HG02885 (cell line): ENCODE measurements at regions not wholly inside any gene's neighbourhood (a gene's known extent, or its start where the extent isn't known, plus 50 kb on each side); places are given as distances from the start of the nearest gene placed in this dataset.
A peak's percentile ranks its signal among the peaks of the same experiment; 100 is the strongest.

Experiments
- ATAC-seq: cut with Tn5 transposase; IDR thresholded peaks from one replicate; pipeline ENCODE4 v1.9.1; 2021; ENCODE audit warnings: mild to moderate bottlenecking; ENCODE audit not compliant: unreplicated experiment, poor library complexity

DNA sequence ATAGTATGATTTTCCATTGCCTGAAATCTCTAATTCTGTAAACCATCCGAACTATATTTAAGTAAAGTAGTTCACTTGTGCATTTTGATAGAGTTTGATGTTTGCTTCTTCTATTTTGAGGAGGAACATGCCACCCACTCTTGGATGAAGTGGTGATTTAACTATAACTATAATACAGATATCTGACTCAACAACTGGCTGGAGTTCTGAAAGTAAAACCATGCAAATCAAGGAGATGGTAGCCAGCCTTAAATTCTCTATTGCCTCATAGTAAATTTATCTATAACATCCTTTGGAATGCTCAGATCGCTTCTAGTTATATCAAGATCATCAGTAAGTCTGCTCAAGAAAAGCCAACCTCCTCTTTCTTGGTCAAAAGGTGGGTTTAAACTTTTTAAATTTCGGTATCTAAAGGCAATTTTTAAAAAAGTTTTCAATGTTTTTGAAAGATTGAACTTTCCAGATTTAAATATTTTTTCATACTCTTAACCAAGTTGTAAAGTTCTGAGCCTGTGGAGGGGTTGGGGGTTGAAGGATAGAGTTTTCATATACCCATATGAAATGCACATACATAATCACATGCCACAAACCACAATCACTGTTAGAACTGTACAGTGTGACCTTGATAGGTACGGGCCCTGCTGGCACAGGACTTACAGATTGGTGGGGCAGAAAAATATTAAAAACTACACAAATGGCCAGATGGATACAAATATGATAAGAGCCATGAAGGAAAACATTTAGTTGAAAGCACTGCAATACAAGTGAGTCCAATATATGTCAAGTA is 90.5 kb upstream of the RFC3 start:
- no peak for ATAC-seq

DNA sequence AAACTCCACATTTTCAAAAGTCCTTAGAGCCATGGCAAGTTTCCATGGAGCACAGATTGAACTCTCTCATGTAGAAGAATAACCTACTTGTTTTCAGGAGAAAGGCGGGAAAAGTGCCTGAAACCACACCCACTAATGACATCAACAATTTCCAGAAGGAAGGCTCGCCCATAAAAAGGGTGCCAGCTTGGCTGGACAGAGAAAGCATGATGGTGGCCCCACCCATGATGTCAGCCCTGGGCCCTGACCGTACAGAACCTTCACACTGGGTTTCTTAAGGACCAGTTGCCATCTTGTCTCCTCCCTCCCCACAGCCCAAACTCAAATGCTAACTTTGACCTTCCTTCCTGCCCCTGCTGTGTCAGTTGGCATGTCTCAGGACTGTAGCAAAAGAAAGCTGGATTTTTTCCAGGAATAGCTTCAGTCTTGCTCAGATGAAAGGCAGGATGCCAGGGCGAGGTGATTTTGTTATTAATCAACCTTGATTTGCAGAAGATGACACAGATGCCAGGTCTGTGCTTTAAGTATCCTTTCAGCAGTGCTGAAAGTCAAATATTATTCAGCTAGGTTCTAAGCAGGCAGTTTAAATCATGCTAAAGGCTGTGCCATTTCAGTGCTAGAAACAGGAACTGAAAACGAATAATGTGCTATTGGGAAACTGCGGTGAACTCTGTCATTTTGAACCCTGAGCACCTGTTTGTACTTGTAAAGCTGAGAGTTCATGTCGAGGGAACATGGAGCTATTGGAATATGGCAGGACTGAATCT is 89.5 kb upstream of the RFC3 start:
- peak; percentile 87 for ATAC-seq

DNA sequence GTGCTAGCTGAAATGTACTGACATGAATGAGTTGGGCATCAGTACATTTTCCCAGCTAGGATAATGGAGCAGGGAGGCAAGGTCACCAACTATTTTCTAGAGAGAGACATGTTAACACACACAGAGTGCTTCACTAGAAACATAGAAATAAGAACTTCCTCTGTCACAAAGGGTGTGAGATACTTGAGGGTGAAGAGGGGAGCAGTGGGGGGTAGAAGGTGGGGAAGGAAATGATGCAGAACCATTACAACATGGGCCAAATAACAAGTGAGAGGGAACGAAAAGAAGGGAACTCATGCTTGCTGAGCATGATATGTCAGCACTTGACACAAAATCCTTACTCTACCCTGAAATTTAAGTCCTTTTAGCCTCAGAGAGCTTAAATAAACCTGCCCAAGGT is 87.8 kb upstream of the RFC3 start:
- no peak for ATAC-seq

DNA sequence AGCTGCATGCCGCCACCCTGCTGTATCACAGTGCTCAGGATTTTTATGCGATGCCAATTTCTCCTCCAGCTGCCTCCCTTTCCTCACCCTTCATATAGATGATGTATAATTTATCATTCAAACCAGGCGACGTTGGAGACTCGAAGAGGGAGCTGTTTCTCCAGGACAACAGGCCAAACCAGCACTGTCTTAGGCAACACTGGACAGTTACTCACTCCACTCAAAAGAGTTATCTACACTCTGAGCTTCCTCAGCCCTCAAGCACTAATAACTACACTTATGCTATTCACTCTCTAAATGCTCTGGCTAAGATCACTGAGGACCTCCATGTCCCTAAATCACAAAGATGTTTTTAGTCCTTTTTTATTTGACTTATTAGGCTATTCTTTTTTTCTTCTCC is 87.3 kb upstream of the RFC3 start:
- ATAC-seq: no peak

DNA sequence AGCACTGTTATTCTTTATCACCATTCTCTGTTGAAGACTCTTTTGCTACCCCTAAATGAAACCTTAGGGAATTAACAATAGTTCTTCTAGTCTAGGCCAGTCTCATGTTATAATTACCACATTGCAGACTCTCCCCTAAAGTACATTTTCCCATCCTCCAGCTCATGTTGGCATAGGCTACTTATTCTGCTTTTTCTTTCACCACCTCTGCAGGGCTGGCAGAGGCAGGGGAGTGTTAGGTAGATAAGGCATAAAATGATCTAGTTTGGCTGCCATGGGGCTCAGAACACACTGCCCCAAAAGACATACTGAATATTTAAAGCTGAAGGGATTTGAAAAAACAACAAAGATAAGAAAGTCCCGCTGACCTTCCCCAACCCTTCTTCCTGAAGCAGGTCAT is 82.7 kb upstream of the RFC3 start:
- ATAC-seq: no peak

DNA sequence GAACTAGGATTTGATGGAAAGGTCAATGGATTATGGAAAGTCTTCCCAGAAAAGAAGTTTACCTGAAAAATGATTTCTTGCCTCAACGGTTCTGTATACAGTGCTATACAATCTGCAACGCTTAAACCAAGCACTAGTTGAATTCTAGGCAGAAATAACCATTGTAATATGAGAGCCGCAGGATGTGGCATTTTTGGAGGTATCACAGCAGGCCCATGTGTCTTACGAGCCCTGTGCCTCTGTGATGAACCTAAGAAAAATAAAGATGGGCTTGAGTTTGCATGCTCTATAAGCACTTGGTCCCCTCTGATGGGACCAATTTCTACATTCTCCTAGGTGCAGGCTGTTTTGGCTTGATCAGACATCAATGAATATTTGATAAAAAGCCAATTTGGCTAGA is 78.7 kb upstream of the RFC3 start:
- ATAC-seq: no peak

DNA sequence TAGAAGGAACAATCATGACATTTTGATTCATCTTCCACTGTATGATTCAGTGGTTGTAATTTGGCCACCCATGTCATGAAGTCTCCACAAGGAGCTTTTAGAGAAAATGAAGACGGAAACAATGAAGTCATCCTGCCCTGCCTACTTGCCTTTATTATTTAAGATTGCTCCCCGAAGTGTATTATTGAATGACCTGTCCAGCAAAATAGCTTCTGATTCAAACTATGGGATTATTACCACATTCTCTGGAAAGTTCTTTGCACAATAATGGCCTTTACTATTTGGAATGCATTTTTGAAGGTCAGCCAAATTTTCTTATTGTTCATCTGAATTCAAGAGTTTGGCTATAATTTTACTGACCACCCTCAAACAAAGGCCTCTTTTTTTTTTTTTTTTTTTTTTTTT is 77.8 kb upstream of the RFC3 start:
- no peak for ATAC-seq

DNA sequence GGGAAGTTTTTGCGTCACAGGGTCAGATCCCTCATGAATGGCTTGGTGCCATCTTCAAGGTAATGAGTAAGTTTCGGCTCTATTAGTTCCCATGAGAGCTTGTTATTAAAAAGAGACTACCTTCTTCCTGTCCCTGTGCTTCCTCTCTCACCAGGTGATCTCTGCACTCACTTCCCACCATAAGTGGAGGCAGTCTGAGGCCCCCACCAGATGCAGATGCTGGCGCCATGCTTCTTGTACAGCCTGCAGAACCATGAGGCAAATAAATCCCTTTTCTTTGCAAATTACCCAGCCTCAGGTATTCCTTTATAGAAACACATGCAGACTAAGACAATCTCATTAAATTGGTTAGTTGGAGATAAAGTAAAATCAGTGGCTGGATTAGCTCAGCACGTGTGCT is 75.6 kb upstream of the RFC3 start:
- no peak for ATAC-seq

DNA sequence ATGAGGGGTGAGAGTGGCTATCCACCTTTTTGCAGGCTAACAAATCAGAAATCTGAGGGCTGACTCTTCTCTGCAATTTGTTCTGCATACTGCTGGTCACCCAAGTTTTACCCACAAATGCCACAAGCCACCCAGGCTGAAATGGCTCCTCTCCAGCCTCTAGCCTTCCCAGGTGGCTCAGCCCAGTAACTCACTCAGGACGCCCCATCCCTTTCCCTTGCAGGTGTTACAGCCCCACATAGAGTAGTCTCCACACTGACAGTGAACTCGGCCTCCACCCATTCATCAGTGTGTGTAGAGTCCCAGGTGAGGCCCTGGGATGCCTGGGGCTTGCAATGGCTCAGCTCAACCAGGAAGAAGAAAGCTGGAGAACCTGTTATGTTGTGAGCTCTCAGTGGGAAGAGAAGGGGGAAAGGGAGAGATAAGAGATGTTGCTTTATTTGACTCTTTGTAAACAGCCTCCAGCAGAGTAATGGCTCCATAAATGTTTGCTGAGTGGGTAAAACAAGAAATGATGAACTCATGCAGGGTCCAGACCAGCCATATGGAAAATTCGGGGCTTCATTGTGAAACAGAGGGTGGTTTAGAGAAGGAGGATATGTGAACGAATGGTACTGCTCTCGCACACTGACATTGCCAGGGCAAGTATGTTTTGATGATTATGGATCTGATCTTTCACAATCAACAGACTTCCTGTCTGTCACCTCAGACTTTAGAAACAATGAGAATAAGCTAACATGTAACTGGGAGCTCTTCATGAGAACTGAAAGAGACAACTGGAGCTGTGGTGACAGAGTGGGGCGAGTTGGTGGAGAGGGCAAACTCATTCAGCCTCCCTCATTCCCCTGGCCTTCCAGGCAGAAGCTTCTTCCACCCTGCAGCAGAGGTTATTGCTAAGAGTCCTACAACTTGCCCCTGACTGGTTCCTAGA is 74.2 kb upstream of the RFC3 start:
- peak; percentile 72 for ATAC-seq

DNA sequence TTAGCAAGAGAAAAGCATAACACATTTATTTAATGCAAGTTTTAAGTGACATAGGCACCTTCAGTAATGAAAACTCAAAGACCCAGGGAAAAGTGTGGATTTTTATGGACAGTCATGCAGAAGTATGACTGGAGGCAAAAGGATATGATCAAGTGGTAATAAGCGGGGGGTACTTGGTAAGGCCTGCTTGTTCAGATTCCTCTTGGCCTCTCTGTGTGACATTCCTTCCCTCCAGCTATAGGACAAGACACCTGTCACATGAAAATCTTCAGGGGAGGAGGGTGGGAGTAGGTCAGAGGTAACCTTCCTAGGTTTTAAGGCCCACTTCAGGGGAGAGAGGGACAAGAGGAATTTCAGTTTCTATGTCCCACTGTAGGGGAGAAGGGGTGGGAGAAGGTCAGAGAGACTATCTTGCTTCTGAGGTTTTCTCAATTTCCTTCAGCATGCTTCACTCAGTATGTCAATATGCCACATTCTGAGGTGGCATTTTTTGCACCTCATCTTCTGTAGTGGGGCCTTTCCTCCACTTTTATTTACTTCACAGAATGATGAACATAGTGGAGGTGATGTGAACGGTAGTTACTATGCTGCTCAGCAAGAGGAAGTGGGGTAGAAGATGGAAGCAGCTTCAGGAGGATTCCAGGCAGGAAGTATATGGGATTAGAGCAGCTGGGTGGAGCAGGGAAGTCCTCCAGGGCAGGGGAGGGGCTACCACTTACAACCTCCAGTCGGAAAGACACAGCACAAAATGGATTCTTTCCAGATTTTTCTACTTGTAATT is 73.2 kb upstream of the RFC3 start:
- no peak for ATAC-seq

DNA sequence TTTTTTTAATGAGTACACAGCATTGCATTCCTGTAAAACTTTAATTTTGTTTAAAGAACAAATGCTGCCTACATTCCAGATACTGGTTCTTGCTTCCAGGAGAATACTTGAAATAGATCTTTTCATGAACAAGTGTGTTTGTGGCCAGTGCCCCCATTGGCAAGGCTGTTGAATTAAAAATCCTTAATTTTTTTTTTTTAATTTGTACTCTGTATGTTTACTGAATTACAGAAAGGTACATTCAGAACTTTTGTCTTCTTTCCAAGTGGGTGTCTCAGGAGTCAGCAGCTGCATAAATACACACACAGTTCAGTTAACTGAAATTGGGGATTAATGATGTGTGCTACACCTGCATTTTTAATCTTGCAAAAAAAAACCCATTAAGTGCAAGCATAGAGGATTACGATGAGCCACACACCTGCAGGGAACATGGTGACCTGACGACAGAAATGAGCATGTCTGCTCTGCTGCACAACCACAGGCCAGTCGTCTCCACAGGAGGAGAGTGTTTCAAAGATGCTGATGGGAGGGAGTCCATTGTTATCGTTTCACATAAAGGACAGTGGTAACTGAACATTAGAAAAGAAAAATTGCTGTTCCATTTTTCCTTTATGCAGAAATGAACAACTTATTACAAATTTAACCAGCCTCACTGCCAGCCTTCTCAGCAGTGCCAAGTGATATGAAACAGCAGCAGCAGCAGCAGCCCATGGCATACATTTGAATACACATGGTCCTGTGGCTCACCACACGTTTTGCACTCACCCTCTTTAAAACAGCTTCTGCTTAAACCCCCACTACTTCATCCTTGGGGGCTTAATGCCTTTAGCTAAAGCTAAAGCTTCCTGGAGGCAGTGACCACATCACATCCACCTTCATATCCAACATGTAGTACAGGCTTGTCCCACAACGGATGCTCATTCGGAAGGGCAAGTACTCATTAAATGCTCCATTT is 72.3 kb upstream of the RFC3 start:
- ATAC-seq: peak; percentile 58

DNA sequence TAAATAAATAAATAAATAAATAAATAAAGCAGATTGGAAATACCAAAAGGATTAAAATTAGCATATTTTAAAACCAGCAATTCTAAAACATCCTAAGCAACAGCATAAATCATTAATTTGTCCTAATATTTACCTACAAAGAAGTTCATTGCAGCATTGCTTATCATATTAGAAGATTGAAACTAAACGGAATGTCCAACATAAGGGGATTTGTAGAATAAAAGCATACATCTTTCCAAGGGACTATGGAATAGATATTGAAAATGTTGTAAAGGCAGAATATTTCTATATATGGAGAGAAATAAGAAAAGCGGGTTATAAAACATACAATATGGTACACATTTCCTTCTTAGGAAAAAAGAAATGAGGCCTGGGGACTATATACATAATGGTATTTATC is 71.1 kb upstream of the RFC3 start:
- ATAC-seq: no peak

DNA sequence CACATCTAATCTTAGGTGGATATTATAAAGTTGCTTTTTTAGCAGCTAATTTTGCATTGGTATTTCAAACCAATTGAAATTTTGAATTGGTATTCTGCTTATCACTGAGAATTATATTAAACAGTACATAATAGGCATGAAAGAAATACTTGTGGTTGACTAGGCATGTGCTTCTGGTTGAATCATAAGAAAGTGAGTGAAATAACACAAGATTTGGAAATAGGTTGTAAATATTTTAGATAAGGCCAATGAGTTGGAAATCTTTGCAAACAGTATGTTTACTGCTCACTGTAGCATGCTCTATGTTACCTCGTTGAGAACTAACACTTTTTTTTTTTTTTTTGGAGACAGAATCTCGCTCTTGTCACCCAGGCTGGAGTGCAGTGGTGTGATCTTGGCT is 66.8 kb upstream of the RFC3 start:
- ATAC-seq: no peak

DNA sequence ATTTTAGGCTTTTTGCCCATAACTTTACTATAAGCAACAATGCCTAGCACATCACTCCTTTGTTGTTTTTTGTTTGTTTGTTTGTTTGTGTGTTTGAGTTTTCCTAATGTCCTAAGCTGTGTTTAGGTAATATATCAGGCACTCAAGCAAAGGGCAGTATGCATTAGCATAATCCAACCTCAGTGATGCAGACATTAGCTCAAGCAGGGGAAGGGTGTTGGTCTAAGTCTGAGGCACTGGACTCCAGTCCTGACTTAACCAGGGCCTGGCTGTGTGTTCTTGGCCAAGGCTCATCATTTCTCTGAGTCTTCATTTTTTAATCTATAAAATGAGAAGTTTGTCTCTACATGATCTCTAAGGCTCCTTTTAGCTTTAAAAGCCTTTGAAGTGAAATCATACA is 65.9 kb upstream of the RFC3 start:
- ATAC-seq: no peak

DNA sequence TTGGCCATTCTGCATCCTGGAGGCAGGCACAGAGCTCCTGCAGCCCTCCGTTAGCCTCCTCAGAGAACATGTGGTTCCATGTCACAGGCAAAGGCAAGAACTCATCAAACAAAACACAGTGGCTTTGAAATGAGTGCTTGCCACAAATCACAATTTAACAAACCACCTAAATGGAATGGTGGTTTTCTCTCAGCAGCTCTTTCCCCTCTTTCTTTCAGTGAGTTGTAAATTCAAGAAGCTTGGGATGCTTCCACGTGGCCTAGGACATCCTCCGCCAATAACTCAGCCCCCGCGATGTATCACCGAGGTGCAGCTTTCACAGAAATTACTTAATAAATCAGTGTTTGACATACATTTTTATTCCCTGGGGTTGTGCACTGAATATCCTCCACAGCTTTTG is 65.4 kb upstream of the RFC3 start:
- ATAC-seq: no peak

DNA sequence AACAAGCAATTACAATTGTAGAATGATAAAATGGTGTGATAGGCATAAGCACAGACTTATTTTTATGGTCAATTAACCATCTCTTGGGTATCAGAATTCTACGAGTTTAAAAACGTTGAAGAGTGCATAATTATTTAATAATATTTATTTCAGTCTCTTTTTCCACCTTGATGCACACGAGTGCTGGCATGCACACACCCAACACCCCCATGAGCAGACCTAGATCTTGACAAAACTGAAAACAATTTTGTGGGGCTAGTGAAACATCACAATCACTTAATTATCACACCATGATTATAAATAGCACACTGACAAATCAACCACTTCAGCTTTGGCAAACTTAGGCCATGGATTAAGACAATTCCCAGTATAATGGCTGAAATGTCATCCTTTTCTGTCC is 61.0 kb upstream of the RFC3 start:
- no peak for ATAC-seq

DNA sequence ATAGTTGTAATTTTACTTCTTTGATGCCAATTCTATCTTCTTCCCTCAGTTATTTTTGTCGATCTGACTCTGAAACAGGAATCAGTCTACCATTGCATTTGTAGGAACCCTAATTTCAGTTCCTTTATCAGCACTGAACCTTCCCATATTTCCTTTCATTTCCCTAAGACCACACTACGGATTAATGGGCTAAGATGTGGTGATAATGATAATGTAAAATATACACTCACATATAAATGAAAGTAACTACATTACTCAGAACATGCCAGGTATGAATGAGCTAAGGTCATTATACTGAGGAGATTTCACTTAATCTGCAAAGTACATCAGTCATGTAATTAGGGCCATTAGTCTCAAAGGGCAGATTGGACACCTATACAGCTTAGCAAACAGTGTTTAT is 60.2 kb upstream of the RFC3 start:
- ATAC-seq: peak; percentile 80

DNA sequence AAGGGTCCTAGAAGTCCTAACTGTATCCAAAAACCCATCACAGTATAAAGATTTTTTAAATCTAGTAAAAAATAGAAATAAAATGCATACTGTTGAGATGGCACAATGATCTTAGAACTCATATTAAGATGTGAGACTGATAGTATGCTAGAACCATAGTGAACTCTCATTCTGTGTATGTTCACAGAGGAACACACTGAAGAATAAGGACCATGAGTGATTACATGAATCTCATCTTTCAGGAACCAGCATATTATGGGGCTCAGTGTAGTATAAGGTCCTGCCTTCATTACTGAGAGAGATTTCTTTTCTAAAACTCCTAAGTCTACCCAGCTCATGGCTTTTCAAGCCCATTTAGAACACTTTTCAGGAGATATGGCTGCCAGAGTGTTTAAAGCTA is 59.8 kb upstream of the RFC3 start:
- ATAC-seq: peak; percentile 65

DNA sequence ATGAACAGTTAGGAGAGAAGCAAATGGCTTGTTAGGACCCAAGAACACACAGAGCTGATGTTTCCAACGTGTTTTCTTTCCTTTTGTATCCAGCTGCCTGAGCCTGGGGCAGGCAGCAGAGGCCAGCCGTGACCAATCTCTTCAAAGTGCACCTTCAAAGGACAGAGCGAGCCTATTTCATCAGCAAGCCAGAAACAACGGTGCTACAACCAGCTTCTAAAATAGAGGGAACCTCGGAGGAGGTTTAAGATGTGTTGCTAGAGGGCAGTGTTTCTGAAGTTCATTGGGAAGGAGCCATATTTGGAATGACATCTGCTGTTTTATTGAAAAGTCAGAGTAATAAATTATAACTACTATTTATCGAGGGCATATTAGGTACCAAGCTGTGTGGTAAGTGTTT is 56.2 kb upstream of the RFC3 start:
- ATAC-seq: no peak
